Mesothelial cell of epicardium (in vitro differentiated cells): ENCODE measurements at regions not wholly inside any gene's neighbourhood (a gene's known extent, or its start where the extent isn't known, plus 50 kb on each side); places are given as distances from the start of the nearest gene placed in this dataset.

Experiments used
- DNase-seq, 2 experiments: peaks; one replicate each; pipeline ENCODE4 v3.0.0; 2021; ENCODE audit warnings: low spot score in 2 of 2; ENCODE audit not compliant: unreplicated experiment in 2 of 2
- H3K27ac Mint-ChIP-seq: 2 replicates; pipeline ENCODE4 v1.8.0; 2021; ENCODE audit warnings: mixed read lengths
- H3K27me3 Mint-ChIP-seq: 2 replicates; pipeline ENCODE4 v1.8.0; 2021; ENCODE audit warnings: low read depth, mixed read lengths
- H3K36me3 Mint-ChIP-seq: 2 replicates; pipeline ENCODE4 v1.8.0; 2021; ENCODE audit warnings: mixed read lengths
- H3K4me1 Mint-ChIP-seq: 2 replicates; pipeline ENCODE4 v1.8.0; 2021; ENCODE audit warnings: mixed read lengths
- H3K4me3 Mint-ChIP-seq: 2 replicates; pipeline ENCODE4 v1.8.0; 2021; ENCODE audit warnings: mild to moderate bottlenecking, moderate library complexity, mixed read lengths
- H3K9me3 Mint-ChIP-seq: 2 replicates; pipeline ENCODE4 v1.8.0; 2021; ENCODE audit warnings: mixed read lengths
- CTCF ChIP-seq: fragments of 200-600 bp; sonication (generic); IDR thresholded peaks from one replicate; pipeline ENCODE4 v1.5.0; 2021; ENCODE audit warnings: antibody characterized with exemption; ENCODE audit not compliant: unreplicated experiment

- Mint-ChIP-seq H3K27me3 (no peaks in the 10 kb centered on the region), H3K9me3 (no peaks in the 10 kb centered on the region), H3K27ac (no peak overlapping the region), H3K4me1 (peaks cover 4% of the 10 kb centered on the region), H3K36me3 (no peaks in the 10 kb centered on the region), H3K4me3 (no peak overlapping the region)
- no peak for TF ChIP-seq CTCF
- no peak for DNase-seq
Observed at GRCh38 chr4:67083496-67083895, 461.8 kb downstream of the CENPC start.

GRCh38 chr4:67082746-67083145 is 462.6 kb downstream of the CENPC start:
- Mint-ChIP-seq H3K9me3 (no peaks in the 10 kb centered on the region), H3K27ac (no peak overlapping the region), H3K4me1 (peaks cover 4% of the 10 kb centered on the region), H3K36me3 (no peaks in the 10 kb centered on the region), H3K27me3 (no peaks in the 10 kb centered on the region), H3K4me3 (no peak overlapping the region)
- no peak for DNase-seq
- no peak for TF ChIP-seq CTCF

GRCh38 chr4:67080046-67080557 is 465.2 kb downstream of the CENPC start:
- H3K9me3 Mint-ChIP-seq, result no peaks in the 10 kb centered on the region
- no peak for DNase-seq
- H3K4me1 Mint-ChIP-seq, result peaks cover 4% of the 10 kb centered on the region
- no peaks in the 10 kb centered on the region for H3K36me3 Mint-ChIP-seq
- no peaks in the 10 kb centered on the region for H3K27me3 Mint-ChIP-seq
- H3K27ac Mint-ChIP-seq, result no peak overlapping the region
- no peak overlapping the region for H3K4me3 Mint-ChIP-seq
- TF ChIP-seq CTCF, result no peak

- H3K9me3 Mint-ChIP-seq, result peaks cover 17% of the 10 kb centered on the region
- TF ChIP-seq CTCF, result no peak
- DNase-seq, result no peak
- no peak overlapping the region for H3K27ac Mint-ChIP-seq
- no peaks in the 10 kb centered on the region for H3K27me3 Mint-ChIP-seq
- no peak overlapping the region for H3K4me3 Mint-ChIP-seq
- peaks cover 2% of the 10 kb centered on the region for H3K36me3 Mint-ChIP-seq
- H3K4me1 Mint-ChIP-seq, result no peaks in the 10 kb centered on the region
Observed at GRCh38 chr4:67071641-67072040, 473.7 kb downstream of the CENPC start.

- no peak for TF ChIP-seq CTCF
- DNase-seq, result no peak
- H3K27me3 Mint-ChIP-seq, result no peaks in the 10 kb centered on the region
- H3K36me3 Mint-ChIP-seq, result no peaks in the 10 kb centered on the region
- H3K4me3 Mint-ChIP-seq, result no peak overlapping the region
- H3K27ac Mint-ChIP-seq, result no peak overlapping the region
- H3K4me1 Mint-ChIP-seq, result peaks cover 40% of the 10 kb centered on the region
- H3K9me3 Mint-ChIP-seq, result no peaks in the 10 kb centered on the region
Observed at GRCh38 chr4:67055319-67055718, 490.0 kb downstream of the CENPC start.

GRCh38 chr4:67054896-67055295 is 490.4 kb downstream of the CENPC start:
- Mint-ChIP-seq H3K27me3 (no peaks in the 10 kb centered on the region), H3K36me3 (no peaks in the 10 kb centered on the region), H3K4me1 (peaks cover 43% of the 10 kb centered on the region), H3K27ac (no peak overlapping the region), H3K9me3 (no peaks in the 10 kb centered on the region), H3K4me3 (no peak overlapping the region)
- TF ChIP-seq CTCF, result no peak
- DNase-seq, result no peak
